C4-2B (cell line): ENCODE measurements at regions not wholly inside any gene's neighbourhood (a gene's known extent, or its start where the extent isn't known, plus 50 kb on each side); places are given as distances from the start of the nearest gene placed in this dataset.
"Not testable (repeated sequence)": the region's sequence is repeated elsewhere in the genome, so short reads cannot be mapped to it uniquely, and the experiment has no call there.

ENCODE experiments used
- H3K27ac ChIP-seq: fragments of 450-650 bp; 2 replicates; pipeline ENCODE4 v1.5.1; 2017
- ZFX ChIP-seq: fragments of 450-650 bp; IDR thresholded peaks from 2 replicates; pipeline ENCODE4 v1.6.1; 2017
- TF ChIP-seq, protein P1 (sequence below): fragments of 450-650 bp; conservative IDR thresholded peaks from 2 replicates; pipeline ENCODE4 v1.5.1; 2017; ENCODE audit warnings: mild to moderate bottlenecking

DNA sequence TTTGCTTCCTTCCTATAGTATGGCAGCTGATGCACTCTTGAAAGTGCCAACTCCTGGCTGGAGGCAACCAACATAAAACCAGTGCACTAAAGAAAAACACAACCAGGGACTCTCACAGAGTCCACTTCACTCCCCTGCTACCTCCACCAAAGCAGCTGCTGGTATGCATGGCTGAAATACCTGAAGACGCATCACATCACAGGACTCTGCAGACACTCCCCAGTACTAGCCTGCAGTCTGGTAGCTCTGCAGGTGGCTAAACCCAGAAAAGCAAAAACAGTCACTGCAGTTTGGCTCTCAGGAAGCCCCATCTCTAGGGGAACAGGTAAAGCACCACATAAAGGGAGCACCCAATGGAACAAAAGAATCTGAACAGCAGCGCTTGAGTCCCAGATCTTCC, 473.0 kb upstream of the SPTLC3 start:
- no peak for TF ChIP-seq ZFX
- TF ChIP-seq, protein P1, sequence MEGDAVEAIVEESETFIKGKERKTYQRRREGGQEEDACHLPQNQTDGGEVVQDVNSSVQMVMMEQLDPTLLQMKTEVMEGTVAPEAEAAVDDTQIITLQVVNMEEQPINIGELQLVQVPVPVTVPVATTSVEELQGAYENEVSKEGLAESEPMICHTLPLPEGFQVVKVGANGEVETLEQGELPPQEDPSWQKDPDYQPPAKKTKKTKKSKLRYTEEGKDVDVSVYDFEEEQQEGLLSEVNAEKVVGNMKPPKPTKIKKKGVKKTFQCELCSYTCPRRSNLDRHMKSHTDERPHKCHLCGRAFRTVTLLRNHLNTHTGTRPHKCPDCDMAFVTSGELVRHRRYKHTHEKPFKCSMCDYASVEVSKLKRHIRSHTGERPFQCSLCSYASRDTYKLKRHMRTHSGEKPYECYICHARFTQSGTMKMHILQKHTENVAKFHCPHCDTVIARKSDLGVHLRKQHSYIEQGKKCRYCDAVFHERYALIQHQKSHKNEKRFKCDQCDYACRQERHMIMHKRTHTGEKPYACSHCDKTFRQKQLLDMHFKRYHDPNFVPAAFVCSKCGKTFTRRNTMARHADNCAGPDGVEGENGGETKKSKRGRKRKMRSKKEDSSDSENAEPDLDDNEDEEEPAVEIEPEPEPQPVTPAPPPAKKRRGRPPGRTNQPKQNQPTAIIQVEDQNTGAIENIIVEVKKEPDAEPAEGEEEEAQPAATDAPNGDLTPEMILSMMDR = no peak

DNA sequence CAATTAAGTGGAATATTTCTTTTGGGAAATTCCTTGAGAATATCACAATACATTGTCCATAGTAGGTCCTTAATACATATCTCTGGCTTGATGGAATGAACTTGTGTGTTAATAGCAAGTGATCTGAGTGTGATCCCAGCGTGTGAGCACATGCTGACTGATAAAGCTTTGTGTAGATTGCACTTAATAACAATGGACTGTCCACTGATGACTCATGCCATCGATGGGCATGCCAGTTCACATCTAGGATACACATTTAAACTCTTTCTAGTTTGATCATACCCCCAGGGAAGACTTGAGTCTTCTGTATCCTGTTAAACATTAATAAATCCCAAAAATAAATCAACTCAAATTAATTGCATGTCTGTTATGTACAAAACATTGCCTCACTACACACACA, 454.3 kb upstream of the SPTLC3 start:
- TF ChIP-seq ZFX = no peak
- TF ChIP-seq, protein P1 = no peak
- no peak overlapping the region for H3K27ac ChIP-seq

More for the DNA sequence above, 473.0 kb upstream of the SPTLC3 start:
- H3K27ac ChIP-seq = no peak overlapping the region

DNA sequence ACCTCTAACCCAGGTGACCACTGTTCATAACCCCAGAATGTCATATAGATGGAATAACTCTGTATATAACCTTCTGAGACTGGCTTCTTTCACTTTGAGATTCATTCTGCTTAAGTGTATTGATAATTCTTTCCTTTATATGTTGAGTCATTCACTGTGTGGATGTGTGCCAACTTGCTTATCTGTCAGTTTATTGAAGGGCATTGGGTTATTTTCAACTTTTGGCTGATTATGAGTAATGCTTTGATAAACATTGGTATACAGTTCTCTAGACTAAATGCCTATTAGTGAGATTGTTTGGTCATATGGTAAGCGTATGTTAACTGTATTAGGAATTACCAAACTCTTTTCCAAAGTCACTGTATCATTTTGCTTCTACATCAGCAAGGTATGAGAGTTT, 453.4 kb upstream of the SPTLC3 start:
- no peak overlapping the region for H3K27ac ChIP-seq
- no peak for TF ChIP-seq ZFX
- TF ChIP-seq, protein P1 = no peak

DNA sequence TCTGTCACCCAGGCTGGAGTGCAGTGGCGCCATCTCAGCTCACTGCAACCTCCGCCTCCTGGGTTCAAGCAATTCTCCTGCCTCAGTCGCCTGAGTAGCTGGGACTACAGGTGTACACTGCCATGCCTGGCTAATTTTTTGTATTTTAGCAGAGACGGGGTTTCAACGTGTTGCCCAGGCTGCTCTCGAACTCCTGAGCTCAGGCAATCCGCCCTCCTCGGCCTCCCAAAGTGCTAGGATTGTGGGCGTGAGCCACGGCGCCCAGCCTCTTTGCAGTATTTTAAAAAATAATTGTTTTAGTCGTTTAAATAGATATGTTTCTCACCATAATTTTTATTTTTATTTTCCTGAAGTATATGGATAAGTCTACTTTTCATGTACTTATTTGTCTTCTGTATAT, 452.9 kb upstream of the SPTLC3 start:
- H3K27ac ChIP-seq = not testable (repeated sequence)

DNA sequence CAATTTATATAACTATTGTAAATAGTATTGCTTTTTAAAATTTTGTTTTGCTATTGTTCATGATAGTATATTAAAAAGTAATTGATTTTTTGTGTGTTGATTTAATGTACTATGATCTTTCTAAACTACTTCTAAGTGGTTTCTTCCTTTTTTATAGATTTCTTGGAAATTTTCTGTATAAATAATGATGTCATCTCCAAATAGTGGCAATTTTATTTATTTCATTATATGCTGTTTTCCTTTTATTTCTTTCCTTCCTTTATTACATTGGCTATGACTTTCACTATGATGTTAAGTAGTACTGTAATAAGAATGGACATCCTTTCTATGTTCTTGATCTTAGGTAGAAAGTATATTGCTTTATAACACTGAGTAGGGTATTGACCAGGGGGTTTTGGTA, 451.5 kb upstream of the SPTLC3 start:
- TF ChIP-seq, protein P1 = no peak
- TF ChIP-seq ZFX = no peak

DNA sequence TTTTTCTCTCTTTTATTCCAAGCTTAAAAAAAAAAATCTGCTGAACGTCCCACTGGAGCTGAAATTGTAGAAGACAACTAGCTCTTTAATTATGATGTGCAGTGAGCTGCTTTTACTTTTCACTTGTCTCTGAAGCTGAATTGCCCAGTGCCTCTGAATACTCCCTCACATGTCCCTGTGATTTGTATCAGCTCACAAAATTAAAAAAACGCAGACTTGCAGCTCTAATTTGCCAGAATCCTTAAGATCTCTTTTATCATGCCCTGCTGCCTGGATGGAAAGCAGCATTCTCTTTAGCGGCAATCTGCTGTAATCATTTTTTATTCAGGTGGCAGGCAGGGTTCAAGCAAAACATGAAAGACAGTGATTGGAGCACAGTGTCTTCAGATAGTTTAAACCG, 443.8 kb upstream of the SPTLC3 start:
- H3K27ac ChIP-seq = no peak overlapping the region
- TF ChIP-seq, protein P1 = no peak
- no peak for TF ChIP-seq ZFX

More for the DNA sequence above, 451.5 kb upstream of the SPTLC3 start:
- H3K27ac ChIP-seq = no peak overlapping the region

DNA sequence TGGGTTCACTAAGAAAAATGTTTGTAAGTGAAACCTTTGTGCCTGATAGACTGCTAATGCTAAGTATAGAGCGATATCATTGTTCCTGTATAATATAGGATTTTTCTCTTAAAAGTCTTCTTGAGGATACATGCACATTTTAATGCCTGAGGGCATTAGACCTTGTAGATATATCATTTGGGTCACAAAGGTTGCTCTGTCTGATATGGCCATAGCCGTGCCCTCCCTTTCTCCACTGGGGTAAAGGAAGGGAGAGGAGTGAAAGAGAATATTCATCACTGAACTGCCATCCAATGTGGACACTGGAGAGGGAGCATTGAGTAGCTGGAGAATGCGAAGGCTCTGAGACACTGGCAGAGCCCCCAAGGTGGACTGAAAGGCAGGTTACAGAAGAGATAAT, 442.2 kb upstream of the SPTLC3 start:
- TF ChIP-seq ZFX = no peak
- no peak overlapping the region for H3K27ac ChIP-seq

DNA sequence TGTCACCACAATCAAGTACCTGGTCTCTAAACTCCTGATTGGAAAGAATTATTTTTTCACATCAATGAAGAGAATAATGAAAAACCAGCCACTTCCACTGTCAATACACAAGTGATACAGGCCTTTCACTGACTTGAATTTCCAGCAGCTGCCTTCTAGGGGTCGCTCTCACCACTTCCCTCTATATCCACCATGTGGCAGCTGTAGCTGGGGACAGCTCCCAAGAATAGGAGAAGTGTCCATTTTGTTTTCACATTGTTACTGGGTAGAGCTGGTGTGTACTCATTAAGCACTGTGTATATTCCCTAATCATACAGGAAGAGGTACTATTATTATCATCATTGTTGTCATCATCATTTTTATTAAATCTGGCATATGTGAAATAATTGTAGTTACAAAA, 438.4 kb upstream of the SPTLC3 start:
- H3K27ac ChIP-seq = no peak overlapping the region
- no peak for TF ChIP-seq ZFX
- TF ChIP-seq, protein P1 = peak; percentile 63

DNA sequence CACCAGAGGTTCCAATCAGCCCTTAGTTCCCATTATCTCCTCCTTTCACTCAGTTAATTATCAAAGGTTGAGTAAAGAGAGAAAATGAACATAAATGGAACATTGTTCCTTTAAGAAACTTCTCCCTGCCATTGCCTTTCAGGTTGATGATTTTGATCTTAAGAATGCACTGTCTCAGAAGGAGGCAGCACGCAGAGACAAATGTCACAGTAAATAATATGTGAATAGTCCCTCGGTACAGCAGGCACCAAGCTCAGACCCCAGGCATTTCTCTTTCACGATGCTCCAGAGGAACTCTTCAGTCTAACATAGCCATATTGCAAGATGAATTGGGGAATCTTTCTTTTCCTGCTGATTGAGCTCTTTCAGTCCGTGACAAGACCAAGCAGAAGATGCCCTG, 435.3 kb upstream of the SPTLC3 start:
- H3K27ac ChIP-seq = no peak overlapping the region
- TF ChIP-seq ZFX = no peak
- TF ChIP-seq, protein P1 = no peak
